ENCODE measurements at regions not wholly inside any gene's neighbourhood (a gene's known extent, or its start where the extent isn't known, plus 50 kb on each side); places are given as distances from the start of the nearest gene placed in this dataset.

DNA sequence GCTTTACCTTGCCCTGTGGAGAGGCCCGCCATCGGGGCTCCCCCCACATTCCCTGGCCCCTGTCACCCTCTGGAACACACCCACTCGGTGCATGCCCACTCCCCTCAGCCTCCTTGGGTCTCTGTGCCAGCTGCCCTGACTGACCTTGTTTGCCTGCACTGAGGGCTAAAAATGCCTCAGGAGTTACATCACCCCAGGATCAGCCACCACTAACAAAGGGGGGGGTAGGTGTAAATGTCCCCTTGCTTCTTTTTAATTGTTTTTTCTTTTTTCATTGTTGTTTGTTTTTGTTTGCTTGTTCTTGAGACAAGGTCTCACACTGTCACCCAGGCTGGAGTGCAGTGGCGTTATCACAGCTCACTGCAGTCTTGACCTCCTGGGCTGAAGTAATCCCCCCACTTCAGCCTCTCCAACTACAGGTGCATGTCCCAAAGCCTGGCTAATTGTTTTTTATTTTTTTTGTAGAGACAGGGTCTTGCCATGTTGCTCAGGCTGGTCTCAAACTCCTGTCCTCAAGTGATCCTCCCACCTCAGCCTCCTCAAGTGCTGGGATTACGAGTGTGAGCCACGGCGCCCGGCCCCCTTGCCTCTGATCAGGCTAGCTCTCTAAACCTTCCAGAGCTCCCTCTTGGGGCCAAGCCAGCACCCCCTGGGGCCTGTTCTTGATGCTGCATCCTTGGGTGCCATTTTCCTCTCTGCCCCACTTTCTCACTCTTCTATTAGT lies 297.1 kb downstream of the UQCRFS1 start:
- Histone ChIP-seq H3K36me3 (no peaks in the 10 kb centered on the region), H3K4me1 (no peaks in the 10 kb centered on the region), H3K4me3 (no peak overlapping the region), H3K27ac (no peak overlapping the region), H3K9me3 (peaks cover 0 to 19% (median 0%) of the 10 kb centered on the region in 8 donors), H3K27me3 (replicated peaks in 1 of 7) (peaks cover 0 to 25% (median 0%) of the 10 kb centered on the region in 7 donors)
- no peak for DNase-seq
- TF ChIP-seq POLR2AphosphoS5 (IDR thresholded peaks at IDR 0.05) = no peak
- TF ChIP-seq, protein P1, sequence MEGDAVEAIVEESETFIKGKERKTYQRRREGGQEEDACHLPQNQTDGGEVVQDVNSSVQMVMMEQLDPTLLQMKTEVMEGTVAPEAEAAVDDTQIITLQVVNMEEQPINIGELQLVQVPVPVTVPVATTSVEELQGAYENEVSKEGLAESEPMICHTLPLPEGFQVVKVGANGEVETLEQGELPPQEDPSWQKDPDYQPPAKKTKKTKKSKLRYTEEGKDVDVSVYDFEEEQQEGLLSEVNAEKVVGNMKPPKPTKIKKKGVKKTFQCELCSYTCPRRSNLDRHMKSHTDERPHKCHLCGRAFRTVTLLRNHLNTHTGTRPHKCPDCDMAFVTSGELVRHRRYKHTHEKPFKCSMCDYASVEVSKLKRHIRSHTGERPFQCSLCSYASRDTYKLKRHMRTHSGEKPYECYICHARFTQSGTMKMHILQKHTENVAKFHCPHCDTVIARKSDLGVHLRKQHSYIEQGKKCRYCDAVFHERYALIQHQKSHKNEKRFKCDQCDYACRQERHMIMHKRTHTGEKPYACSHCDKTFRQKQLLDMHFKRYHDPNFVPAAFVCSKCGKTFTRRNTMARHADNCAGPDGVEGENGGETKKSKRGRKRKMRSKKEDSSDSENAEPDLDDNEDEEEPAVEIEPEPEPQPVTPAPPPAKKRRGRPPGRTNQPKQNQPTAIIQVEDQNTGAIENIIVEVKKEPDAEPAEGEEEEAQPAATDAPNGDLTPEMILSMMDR (IDR thresholded peaks at IDR 0.05 in 8 of 11, conservative IDR thresholded peaks at IDR 0.05 in 3 of 11) = no peak
- TF ChIP-seq POLR2A (IDR thresholded peaks at IDR 0.05) = no peak
- 69 to 83% (median 78%) methylated on average over 8 of the region's 8 CpGs for WGBS, 5 donors
- intact Hi-C loops (cut with DNase I; ENCODE audit: low total_unique reads) = no loop called here

DNA sequence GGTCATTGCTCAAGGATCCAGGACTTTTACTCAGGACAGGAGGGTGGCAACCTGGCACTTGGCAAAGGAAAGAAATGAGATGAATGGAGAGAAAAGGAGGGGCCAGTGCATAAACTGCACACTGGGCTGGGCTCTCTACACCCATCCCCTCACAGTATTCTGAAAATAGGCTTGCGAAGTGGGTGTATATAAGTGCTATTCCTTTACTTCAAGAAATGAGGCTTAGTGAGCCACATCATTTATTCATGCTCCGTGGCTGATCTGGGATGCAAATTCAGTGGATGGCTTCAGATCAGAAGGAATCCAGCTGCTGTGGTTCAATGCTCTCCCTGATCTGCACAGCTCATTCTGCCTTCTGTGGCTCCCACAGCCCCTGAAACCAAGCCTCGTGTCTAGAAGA lies 297.7 kb downstream of the UQCRFS1 start:
- 69 to 91% (median 75%) methylated on average over 3 of the region's 3 CpGs for WGBS, 5 donors
- Histone ChIP-seq H3K4me3 (no peak overlapping the region), H3K9me3 (peaks cover 0 to 16% (median 0%) of the 10 kb centered on the region in 8 donors), H3K4me1 (no peaks in the 10 kb centered on the region), H3K27me3 (replicated peaks in 1 of 7) (peaks cover 0 to 19% (median 0%) of the 10 kb centered on the region in 7 donors), H3K36me3 (no peaks in the 10 kb centered on the region), H3K27ac (no peak overlapping the region)
- intact Hi-C loops (cut with DNase I; ENCODE audit: low total_unique reads) = no loop called here
- DNase-seq = no peak
- TF ChIP-seq POLR2A (IDR thresholded peaks at IDR 0.05) (no peak), POLR2AphosphoS5 (IDR thresholded peaks at IDR 0.05) (no peak)
- TF ChIP-seq, protein P1 (IDR thresholded peaks at IDR 0.05 in 8 of 11, conservative IDR thresholded peaks at IDR 0.05 in 3 of 11) = no peak

DNA sequence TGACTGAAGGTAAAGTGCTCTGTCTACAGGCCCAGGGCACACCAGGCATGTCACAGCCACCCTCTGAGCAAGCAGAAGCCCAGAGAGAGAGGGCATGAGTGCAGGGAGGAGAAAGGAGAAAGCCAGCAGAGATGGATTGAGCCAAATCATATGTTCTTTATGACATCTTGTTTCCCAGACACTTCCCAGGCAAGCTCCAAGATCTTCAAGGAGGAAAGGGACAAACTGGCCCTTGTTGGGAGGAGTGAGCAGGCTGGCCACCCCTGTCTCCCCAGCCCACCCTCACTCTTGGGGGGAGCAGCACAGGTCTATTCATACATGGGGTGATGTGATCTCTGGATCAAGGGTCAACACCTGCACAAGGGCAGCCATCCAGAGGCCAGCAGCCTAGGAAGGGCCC lies 298.8 kb downstream of the UQCRFS1 start:
- peaks cover 0 to 18% (median 0%) of the 10 kb centered on the region in 7 donors for H3K27me3 ChIP-seq (replicated peaks in 1 of 7)
- intact Hi-C loops (cut with DNase I; ENCODE audit: low total_unique reads) = no loop called here
- DNase-seq = no peak
- H3K27ac ChIP-seq = no peak overlapping the region
- H3K4me3 ChIP-seq = no peak overlapping the region
- peaks cover 0 to 16% (median 0%) of the 10 kb centered on the region in 8 donors for H3K9me3 ChIP-seq
- no peaks in the 10 kb centered on the region for H3K36me3 ChIP-seq
- H3K4me1 ChIP-seq = no peaks in the 10 kb centered on the region
- no peak for TF ChIP-seq POLR2A (IDR thresholded peaks at IDR 0.05)
- TF ChIP-seq, protein P1 (IDR thresholded peaks at IDR 0.05 in 8 of 11, conservative IDR thresholded peaks at IDR 0.05 in 3 of 11) = no peak
- TF ChIP-seq POLR2AphosphoS5 (IDR thresholded peaks at IDR 0.05) = no peak

DNA sequence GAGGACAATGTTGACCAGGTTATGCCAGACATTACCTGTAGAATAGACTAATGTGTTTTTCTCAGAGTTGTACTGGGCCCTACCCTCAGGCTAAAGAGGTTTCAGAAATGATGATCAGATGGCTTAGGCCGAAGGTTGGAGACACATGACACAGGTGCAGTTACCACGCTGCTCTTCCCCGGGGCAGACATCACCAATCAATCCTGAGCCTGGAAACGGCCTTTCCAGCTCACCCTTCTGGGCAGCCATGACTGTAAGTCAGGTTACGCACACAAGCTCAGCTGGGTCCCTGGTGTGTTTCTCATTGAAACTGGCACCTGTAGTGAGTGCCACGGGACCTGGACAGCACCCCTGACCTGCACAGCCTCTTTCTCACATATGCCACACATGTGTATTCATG lies 299.3 kb downstream of the UQCRFS1 start:
- H3K27ac ChIP-seq = no peak overlapping the region
- no peak overlapping the region for H3K4me3 ChIP-seq
- H3K27me3 ChIP-seq (replicated peaks in 1 of 7) = peaks cover 0 to 18% (median 0%) of the 10 kb centered on the region in 7 donors
- H3K36me3 ChIP-seq = no peaks in the 10 kb centered on the region
- DNase-seq = no peak
- H3K9me3 ChIP-seq = peaks cover 0 to 16% (median 0%) of the 10 kb centered on the region in 8 donors
- no peaks in the 10 kb centered on the region for H3K4me1 ChIP-seq
- WGBS, 5 donors = 75 to 87% (median 82%) methylated on average over 6 of the region's 6 CpGs
- intact Hi-C loops (cut with DNase I; ENCODE audit: low total_unique reads) = no loop called here
- TF ChIP-seq POLR2AphosphoS5 (IDR thresholded peaks at IDR 0.05) (no peak), POLR2A (IDR thresholded peaks at IDR 0.05) (no peak)
- TF ChIP-seq, protein P1 (IDR thresholded peaks at IDR 0.05 in 8 of 11, conservative IDR thresholded peaks at IDR 0.05 in 3 of 11) = no peak

All from spleen (tissue), 11 donors.